HCT116 (cell line): ENCODE measurements at regions not wholly inside any gene's neighbourhood (a gene's known extent, or its start where the extent isn't known, plus 50 kb on each side); places are given as distances from the start of the nearest gene placed in this dataset.

Experiments
- CEBPB ChIP-seq: IDR thresholded peaks from 2 replicates; pipeline ENCODE4 v1.6.1; 2012; ENCODE audit warnings: low read depth
- CTCF ChIP-seq, 3 experiments: fragments of 200-600 bp in 1 of 3; sonication (generic) in 1 of 3; IDR thresholded peaks in 2 of 3; conservative IDR thresholded peaks in 1 of 3; 2 replicates each; pipeline ENCODE4 v1.5.1; 2012 to 2017; ENCODE audit warnings: low read depth in 2 of 3, low read length in 2 of 3, antibody characterized with exemption in 1 of 3, borderline replicate concordance in 1 of 3, control low read depth in 1 of 3, mild to moderate bottlenecking in 1 of 3, mixed read lengths in 1 of 3, mixed run types in 1 of 3, moderate library complexity in 1 of 3; ENCODE audit not compliant: insufficient read depth in 1 of 3
- EZH2phosphoT487 ChIP-seq: fragments of 200-600 bp; IDR thresholded peaks from 2 replicates; pipeline ENCODE4 v1.6.1; 2018; ENCODE audit warnings: antibody characterized with exemption, borderline replicate concordance
- MAX ChIP-seq: IDR thresholded peaks from 2 replicates; pipeline ENCODE4 v1.6.1; 2012
- POLR2A ChIP-seq: IDR thresholded peaks from 2 replicates; pipeline ENCODE4 v1.7.0; 2011; ENCODE audit warnings: borderline replicate concordance; ENCODE audit not compliant: insufficient read depth, insufficient read length; ENCODE audit errors: extremely low read depth
- RAD21 ChIP-seq: IDR thresholded peaks from 2 replicates; pipeline ENCODE4 v1.6.1; 2012; ENCODE audit warnings: low read depth, mild to moderate bottlenecking
- REST ChIP-seq: IDR thresholded peaks from 2 replicates; pipeline ENCODE4 v1.6.1; 2012; ENCODE audit warnings: low read depth
- SIN3A ChIP-seq: IDR thresholded peaks from 2 replicates; pipeline ENCODE4 v1.6.1; 2012; ENCODE audit warnings: low read depth

- TF ChIP-seq REST (no peak), CEBPB (no peak), CTCF (IDR thresholded peaks at IDR 0.05 in 2 of 3, conservative IDR thresholded peaks at IDR 0.05 in 1 of 3; ENCODE audit: borderline replicate concordance in 1 of 3, insufficient read depth in 1 of 3, low read depth in 2 of 3, low read length in 2 of 3) (no peak), MAX (no peak), EZH2phosphoT487 (no peak), POLR2A (no peak), SIN3A (no peak), RAD21 (no peak)
These were observed 88.3 kb upstream of the PAK5 start for GRCh38 chr20:9927224-9927623.
